ENCODE measurements at regions not wholly inside any gene's neighbourhood (a gene's known extent, or its start where the extent isn't known, plus 50 kb on each side); places are given as distances from the start of the nearest gene placed in this dataset.

DNA sequence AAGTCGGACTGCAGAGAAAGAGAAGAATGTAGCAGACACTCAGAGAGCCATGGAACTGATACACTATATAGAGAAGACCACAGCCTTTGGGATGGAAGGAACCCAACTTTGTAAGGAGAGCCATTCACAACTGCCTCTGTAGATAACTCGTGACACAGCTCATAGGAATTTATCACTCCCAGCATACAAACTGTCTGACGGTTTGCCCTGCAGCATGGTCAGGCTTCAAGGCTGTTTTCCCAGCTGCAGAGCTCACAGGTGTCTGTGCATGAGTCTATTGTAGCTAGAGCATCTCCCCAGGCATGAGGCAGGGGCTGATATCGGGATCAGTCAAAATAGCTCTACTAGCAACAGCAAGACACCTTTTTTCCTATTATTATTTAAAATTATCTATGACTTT is 130.5 kb upstream of the DTNBP1 start:
- DNase-seq, result no peak

DNA sequence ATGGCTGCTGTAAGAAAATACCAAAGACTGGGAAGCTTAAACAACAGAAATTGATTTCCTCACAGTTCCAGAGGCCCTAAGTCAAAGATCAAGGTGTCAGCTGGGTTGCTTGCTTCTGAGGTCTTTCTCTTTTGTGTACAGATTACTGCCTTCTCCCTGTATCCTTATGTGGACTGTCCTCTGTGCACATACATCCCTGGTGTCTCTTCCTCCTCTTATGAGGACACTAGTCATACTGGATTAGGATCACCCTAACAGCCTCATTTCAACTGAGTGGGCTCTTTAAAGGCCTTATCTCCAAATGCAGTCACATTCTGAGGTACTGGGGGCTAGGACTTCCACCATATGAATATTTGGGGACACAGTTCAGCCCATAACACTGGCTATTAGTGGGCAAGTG is 130.0 kb upstream of the DTNBP1 start:
- DNase-seq, result no peak

DNA sequence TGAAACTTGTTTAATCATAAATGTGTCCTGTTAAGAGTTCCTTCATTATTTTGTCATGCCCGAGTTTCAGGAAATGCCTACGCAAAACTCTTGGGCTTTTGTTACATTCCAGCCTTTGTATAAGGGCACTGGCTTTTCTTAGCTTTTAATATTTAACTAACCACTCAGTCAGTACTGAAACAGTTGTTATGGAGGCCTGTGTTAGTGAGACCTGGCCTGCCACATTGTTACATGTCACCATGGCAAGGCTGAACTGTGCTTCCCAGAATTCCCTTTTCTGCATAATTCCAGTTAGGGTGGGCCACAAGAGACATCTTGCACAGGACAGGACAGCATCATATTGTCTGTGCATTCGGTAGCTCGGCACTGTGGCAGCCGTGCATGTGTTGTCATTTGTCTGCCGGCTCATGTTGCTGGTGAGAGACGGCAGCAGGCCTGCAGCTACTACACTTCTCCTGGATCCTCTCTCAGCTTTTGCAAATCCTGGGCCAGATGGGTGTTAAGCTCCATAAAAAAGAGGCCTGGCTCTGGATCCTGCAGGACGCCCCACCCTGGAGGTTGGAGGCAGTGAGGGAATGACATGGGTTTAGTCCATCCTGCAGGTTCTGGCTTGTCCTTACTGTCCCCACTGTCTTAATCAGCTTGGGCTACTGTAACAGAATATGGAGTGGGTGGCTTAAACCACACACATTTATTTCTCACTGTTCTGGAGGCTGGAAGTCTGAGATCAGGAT is 128.8 kb upstream of the DTNBP1 start:
- DNase-seq, result no peak

DNA sequence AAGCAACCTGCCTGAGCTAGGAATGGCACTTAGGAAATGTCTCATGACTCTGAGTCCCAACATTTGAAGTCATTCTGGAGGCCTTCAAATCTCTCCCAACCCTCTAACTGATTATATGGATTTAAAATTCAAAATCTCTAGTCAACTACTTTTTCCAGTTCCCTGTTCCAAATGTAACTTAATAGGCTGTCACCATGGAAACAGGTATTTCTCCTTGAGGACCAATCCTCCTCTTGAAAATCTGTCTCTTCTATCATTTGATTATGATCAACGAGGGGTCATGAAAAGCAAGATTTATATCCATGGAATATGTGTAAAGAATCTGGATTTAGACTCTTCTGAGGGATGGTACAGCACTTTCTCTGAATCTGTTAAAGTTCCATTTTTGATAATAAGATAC is 127.3 kb upstream of the DTNBP1 start:
- no peak for DNase-seq

DNA sequence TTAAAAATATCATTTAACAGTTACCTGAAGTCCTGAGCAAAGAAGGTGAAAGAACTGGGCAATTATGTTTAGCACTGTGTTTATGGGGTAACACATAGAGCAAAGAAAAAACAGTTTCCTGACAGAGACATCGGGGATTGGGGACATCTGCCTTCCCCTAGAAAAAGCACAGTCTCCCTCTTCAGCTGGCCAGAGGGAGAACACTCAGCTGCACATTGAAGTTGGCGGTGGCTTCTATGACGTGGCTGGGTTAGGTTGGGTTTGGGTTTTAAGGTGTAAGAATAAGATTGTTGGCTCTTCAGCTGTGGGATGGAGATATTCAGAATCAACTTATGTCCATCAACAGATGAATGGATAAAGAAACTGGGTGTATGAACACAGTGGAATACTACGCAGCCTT is 124.0 kb upstream of the DTNBP1 start:
- no peak for DNase-seq

DNA sequence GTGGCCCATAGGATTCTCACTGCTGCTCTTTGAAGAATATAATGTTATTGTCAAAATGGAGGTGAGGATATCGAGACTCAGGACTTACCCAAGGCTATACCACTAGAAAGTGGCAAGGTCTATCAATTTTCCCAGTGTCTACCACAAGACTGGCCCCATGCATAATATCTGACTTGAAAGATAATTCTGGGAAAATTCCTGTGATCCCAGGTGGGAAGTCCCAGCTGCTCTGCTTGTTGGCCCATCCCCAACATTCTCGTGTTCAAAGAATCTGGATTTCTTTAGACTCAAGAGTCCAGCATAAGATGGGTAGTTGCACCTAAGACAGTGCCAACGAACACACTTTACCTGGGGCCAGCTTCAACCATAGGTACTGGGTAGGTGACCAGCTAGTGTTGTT is 120.7 kb upstream of the DTNBP1 start:
- no peak for DNase-seq

- no peak for DNase-seq
Observed at GRCh38 chr6:15781890-15782289, 119.1 kb upstream of the DTNBP1 start.

- DNase-seq, result no peak
Observed at GRCh38 chr6:15781333-15781732, 118.5 kb upstream of the DTNBP1 start.

DNA sequence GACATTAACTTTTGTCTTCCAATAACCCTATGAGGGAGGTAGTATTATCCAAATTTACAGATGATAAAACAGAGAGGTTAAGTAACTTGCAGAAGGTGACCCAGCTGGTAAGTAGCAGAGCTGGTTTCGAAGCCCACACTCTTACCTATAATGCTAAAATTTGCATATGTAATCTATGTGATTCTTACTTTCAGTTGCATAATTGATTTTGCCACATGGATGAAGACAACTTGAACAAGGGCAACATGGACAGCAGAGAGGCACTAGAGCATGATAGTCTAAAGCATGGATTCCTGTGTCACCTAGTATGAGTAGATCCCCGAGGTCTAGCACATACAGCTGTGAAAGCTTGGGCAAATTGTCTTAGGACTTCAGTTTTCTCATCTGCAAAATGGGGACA is 117.6 kb upstream of the DTNBP1 start:
- DNase-seq, result no peak

- no peak for DNase-seq
Observed at GRCh38 chr6:15779726-15780125, 116.9 kb upstream of the DTNBP1 start.

- no peak for DNase-seq
Observed at GRCh38 chr6:15776458-15776980, 113.7 kb upstream of the DTNBP1 start.

DNA sequence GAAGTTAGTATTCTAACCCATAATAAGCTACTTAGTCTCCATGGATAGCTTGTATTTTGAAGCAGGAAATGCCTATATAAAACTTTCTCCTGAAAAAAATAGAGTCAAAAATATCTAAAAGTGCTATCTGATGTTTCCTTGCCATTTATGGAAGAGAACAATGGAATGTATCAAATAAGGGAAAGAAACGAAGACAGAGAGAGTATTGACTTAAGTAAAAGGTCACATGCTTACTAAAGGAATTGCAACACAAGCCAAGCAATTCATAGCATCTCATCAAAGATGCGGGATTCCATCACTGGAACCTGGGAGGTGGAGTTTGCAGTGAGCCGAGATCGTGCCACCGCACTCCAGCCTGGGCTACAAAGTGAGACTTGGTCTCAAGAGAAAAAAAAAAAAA is 112.9 kb upstream of the DTNBP1 start:
- DNase-seq, result no peak

DNA sequence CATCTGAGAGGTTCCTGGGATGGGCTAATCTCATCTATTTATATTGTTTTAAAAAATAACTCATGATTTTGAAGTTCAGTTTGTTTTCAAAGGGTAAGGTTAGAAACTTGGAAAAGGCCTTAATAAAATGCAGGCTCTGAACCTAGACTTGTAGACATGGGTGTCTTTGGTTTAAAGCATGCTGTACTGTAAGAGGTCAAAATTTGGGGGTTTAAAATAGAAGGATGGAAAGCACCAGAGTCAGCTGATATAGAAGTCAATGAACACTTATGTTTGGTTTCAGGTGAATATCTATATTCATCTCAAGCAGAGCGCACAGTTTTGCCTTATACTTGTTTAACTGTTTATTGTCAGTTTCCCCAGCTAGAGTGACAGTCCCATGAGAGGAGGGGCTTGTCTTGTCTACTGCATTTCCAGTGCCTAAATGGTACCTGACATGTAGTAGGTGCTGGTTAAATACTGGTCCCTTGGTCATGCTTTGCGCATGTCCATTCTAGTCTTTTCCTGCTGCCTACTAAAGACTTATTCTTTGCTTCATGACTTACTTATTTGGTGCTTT is 112.3 kb upstream of the DTNBP1 start:
- DNase-seq, result no peak

DNA sequence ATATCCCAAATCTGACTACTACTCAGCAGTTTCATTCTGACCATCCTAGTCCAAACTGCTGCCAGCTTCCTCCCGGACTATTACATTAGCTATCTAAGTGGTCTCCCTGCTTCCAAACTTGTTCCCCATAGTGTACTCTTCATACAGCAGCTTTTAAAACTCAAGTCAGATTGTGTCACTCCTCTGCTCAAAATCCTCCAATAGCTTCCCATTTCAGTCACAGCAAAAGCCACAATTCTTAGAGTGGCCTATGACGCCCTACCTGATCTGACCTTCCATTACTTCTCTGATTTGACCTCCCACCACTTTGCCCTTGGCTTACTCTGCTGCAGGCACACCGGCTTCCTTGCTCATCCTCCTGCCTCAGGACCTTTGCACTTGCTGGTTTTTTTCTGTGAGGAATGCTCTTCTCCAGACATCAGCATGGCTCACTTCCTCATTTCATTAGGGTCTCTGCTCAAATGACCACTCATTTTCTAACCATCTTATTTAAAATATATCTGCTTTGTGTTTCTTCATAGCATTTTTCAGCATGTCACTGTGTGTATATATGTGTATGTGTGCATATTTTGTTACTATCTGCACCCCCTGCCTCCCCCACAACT is 111.1 kb upstream of the DTNBP1 start:
- DNase-seq, result no peak

DNA sequence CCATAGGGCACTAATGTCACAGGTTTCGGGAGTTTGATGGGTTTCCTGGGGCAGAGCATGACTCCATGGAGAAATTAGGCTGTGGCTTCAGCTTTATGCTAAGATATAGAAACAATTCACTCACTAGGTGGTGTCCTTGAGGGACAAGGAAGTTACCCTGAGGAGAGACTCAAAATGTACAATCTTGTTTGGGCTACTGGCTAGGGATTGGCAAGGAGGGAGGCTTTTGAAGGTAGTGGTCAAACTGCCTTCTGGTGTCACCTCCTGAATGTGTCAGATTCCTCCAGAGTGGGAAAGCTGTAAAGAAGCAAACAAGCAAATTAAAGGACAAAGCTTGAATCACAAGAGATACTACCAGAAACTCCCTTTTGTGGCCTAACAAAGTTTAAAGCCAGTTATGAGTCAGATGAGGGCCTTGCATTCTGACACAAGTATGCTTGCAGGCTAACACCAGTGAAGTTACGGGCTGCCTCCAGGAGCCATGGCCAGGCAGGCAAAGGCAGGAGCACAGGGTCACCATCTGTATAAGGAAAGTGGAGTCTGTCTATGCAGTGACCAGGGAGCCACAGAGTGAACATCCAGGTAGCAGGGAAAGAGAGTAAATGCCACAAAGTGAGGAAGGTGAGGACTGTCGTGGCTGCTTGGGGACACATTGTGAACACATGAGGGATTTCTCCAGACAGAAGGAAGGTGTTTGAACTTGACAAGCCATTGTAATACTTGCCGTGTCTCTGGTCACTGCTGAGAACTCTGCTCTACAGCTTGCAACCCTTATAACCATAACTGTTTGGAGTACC is 107.7 kb upstream of the DTNBP1 start:
- no peak for DNase-seq

DNA sequence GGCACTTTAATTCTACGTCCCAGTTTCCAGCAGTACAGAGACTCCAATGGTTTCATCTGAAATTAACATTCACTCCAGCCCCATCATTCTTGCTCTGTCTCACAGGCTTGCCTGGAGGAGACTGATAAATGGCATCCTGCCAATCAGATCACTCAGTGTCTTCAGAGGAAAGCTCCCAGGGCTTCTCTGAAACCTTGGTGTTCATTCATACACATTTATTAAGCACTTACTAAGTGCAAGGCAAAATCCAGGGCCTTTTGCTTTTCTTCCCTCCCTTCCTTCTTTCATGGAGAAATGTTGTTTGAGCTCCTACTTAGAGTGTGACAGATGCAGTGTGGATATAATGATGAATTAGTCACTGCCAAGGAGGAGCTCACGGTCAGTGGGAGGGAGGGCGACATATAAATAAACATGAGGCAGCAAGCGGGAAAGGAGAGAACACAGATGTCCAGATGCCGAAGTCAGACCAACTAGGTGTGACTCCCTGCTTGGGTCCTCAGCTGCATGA is 106.7 kb upstream of the DTNBP1 start:
- no peak for DNase-seq

DNA sequence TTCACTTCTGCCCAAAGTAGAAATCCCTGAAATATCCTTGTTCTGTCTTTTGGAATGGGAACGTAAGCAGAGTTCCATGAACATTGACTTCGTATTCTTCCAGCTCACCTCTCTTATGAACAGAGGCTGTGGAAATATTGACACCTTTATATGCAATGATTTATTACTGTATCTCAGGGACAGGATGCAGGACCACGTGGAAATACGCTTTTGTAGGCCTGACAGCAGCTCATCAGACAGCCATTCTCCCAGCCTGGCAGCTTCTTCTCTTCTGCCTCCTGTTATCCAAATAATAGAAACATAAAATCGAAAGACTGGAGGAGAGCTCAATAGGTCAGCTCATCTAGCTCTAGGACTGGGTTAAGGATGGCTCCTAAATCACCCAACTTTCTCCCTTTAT is 106.2 kb upstream of the DTNBP1 start:
- DNase-seq, result no peak

- no peak for DNase-seq
Observed at GRCh38 chr6:15763837-15764236, 101.0 kb upstream of the DTNBP1 start.

GRCh38 chr6:15763364-15763763 is 100.5 kb upstream of the DTNBP1 start:
- no peak for DNase-seq

GRCh38 chr6:15761045-15761502 is 98.2 kb upstream of the DTNBP1 start:
- DNase-seq, result no peak

DNA sequence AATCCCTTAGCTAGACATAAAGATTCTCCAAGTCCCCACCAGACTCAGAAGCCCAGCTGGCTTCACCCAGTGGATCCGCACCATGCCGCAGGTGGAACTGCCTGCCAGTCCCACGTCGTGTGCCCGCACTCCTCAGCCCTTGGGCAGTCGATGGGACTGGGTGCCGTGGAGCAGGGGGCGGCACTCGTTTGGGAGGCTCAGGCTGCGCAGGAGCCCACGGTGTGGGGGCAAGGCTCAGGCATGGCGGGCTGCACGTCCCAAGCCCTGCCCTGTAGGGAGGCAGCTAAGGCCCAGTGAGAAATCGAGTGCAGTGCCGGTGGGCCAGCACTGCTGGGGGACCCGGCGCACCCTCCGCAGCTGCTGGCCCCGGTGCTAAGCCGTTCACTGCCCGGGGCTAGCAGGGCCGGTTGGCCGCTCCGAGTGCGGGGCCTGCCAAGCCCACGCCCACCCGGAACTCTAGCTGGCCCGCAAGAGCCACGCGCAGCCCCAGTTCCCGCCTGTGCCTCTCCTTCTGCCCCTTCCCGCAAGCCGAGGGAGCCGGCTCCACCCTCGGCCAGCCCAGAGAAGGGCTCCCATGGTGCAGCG is 95.9 kb upstream of the DTNBP1 start:
- DNase-seq, result no peak

DNA sequence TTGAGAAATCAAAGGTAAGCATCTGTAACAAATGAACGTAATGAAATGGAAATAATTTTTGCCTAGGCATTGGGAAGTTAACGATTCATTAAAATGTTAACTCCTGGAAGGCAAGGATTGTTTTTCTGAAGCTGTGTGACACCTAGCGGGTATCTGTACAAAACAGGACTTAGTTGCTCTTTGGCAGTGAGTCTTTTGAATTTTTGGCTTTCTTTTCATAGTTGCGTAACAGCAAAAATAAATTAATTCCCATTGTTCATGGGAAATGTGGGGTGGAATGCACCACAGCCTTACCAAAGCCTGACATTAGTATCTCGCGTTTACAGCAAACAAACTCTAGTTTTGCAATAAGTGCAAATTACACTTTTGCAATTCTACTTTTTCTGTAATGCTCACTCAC is 92.7 kb upstream of the DTNBP1 start:
- DNase-seq, result no peak

DNA sequence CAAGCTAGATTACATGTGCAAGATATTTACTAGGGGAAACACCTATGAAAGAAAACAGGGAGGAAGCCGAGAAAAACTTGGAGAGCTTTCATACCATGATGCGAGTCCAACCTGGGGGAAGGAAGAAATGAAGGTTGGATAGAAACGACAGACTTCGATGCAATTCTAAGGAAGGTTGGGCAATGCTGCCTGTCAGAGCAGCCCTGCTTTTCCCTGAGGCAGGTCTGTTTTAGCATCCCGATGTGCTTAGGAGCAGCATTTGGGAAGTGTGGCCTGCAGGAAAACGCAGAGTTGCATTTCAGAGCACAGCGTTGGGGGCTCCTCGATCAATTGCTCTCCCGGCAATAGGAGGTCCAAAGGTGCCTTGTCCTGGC is 91.9 kb upstream of the DTNBP1 start:
- DNase-seq, result no peak
